ENCODE measurements at regions not wholly inside any gene's neighbourhood (a gene's known extent, or its start where the extent isn't known, plus 50 kb on each side); places are given as distances from the start of the nearest gene placed in this dataset.

DNA sequence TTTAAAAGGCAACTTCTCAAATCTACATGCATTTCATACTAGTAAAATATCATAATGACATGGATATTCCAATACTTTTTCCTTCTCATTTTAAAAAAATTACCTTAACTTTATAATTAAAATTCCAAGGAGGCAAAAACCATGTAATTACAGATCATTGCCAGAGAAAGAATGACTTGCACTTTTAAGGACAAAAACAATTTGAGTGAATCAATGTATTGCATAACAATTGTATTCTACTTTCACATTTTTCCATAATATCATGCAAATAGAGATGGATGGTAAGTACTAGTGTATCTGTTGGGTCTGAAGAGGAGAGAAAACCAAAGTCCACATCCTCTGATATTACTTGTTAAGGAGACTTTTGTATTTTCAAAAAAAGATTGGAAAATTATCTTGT is 89.5 kb upstream of the NCK2 start:
- no peak for DNase-seq (ENCODE audit: insufficient read length, low spot score)
- no peak for FAIRE-seq
- TF ChIP-seq TAF1 (IDR thresholded peaks at IDR 0.05; ENCODE audit: low read depth, low read length): no peak
- TF ChIP-seq PAX5 (IDR thresholded peaks at IDR 0.05; ENCODE audit: insufficient read depth, low read length, severe bottlenecking): no peak
- TF ChIP-seq POLR2A (IDR thresholded peaks at IDR 0.05; ENCODE audit: low read depth, low read length): no peak
- TF ChIP-seq SPI1 (IDR thresholded peaks at IDR 0.05; ENCODE audit: low read depth, low read length): no peak
- no peak for TF ChIP-seq POU2F2 (IDR thresholded peaks at IDR 0.05; ENCODE audit: low read depth, low read length)
- TF ChIP-seq POLR2AphosphoS5 (IDR thresholded peaks at IDR 0.05; ENCODE audit: low read depth, low read length): no peak

DNA sequence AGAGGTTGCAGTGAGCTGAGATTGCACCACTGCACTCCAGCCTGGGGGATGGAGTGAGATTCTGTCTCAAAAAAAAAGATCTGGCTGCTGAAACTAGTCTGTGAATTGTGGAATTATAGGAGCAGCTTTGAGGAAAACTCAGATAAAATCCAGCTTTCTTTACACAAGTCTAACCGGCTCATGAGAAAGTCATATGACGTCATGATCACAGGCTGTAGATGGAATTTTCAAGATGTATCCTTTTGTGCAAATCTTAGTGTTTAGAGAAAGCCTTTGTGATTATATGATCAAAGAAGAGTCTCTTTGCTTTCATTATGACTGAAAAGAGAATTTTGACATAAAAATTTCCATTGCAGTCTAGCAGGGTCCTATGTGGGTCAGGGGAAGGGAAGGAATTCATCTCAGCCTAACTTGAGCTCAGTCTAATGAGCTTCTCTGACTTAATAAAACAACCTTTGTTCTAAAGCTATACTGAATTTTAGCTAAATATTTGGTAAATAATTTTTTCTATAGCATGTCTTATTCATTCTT is 90.2 kb upstream of the NCK2 start:
- TF ChIP-seq POLR2A (IDR thresholded peaks at IDR 0.05; ENCODE audit: low read depth, low read length) (no peak), POLR2AphosphoS5 (IDR thresholded peaks at IDR 0.05; ENCODE audit: low read depth, low read length) (no peak), POU2F2 (IDR thresholded peaks at IDR 0.05; ENCODE audit: low read depth, low read length) (no peak), TAF1 (IDR thresholded peaks at IDR 0.05; ENCODE audit: low read depth, low read length) (no peak), SPI1 (IDR thresholded peaks at IDR 0.05; ENCODE audit: low read depth, low read length) (no peak), PAX5 (IDR thresholded peaks at IDR 0.05; ENCODE audit: insufficient read depth, low read length, severe bottlenecking) (no peak)
- no peak for FAIRE-seq
- DNase-seq (ENCODE audit: insufficient read length, low spot score): no peak

DNA sequence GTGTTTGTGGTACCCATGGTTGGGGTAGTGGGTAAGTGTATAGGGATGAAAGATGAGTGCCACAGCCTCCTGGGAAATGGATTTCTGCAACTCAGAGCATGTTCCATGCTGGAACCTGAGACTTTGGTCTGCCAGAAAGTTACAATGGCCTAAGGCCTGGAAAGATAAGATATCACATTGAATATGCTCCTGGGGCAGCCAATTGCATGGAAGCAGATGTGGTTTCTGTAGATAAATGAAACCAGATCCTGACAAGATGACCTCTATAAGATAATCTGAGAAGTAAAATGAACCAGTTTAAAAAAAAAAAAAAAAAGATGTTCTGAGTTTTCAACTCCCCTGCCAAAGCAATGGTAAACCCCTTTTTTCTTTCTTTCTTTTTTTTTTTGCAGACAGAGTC is 91.4 kb upstream of the NCK2 start:
- DNase-seq (ENCODE audit: insufficient read length, low spot score) (no peak), FAIRE-seq (no peak)
- no peak for TF ChIP-seq POLR2AphosphoS5 (IDR thresholded peaks at IDR 0.05; ENCODE audit: low read depth, low read length)
- TF ChIP-seq POU2F2 (IDR thresholded peaks at IDR 0.05; ENCODE audit: low read depth, low read length): no peak
- no peak for TF ChIP-seq POLR2A (IDR thresholded peaks at IDR 0.05; ENCODE audit: low read depth, low read length)
- no peak for TF ChIP-seq TAF1 (IDR thresholded peaks at IDR 0.05; ENCODE audit: low read depth, low read length)
- TF ChIP-seq PAX5 (IDR thresholded peaks at IDR 0.05; ENCODE audit: insufficient read depth, low read length, severe bottlenecking): no peak
- no peak for TF ChIP-seq SPI1 (IDR thresholded peaks at IDR 0.05; ENCODE audit: low read depth, low read length)

DNA sequence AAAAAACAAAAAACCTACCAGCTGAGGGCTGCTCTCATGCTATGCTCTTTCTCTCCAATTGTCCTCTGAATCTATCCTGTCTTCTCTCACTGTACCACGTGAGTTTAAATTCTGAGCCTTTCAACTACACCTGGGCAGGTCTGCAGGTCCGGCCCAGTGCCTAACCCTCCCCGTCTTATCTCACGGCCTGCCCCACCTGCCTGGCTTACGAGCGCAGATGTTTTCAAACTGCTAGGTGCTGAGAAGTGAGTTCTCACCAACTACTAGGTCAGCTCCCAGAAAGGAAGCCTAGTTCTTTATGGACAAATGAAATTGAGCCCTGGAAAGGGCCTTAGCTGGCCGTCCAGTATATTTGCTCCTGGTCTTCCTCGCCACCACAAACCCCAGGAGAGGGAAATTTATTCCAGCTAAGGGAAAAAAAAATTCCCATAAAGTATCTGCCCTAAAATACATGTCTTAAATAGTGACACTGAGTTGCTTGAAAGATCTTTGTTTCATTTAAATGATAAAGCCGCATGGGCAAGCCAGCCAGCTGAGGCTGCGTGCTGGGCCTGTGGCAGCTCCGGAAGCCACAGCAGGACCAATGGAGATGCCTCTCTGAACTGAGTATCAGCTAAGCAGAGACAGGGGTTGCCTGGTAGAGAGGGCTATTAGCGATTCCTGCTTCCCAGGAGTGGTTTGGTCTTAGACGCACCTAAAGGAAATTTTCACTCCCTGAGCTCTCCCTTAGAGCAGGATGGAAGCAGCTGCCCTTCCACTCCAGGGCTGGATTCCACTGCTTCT is 92.5 kb upstream of the NCK2 start:
- DNase-seq (ENCODE audit: insufficient read length, low spot score) (no peak), FAIRE-seq (no peak)
- TF ChIP-seq POU2F2 (IDR thresholded peaks at IDR 0.05; ENCODE audit: low read depth, low read length): no peak

DNA sequence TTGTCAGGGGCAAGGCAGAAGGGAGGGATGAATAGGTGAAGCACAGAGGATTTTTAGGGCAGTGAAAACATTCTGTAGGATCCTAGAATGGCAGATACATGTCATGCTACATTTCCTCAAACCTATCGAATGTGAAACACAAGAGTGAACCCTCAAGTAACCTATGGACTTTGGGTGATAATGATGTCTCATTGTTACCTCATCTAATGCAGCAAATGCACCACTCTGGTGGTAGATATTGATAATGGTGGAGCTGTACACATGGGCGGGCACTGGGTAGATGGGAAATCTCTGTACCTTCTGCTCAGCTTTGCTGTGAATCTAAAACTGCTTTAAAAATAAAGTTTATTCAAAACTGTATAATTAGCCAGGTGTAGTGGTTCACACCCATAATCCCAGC is 95.2 kb upstream of the NCK2 start:
- TF ChIP-seq SPI1 (IDR thresholded peaks at IDR 0.05; ENCODE audit: low read depth, low read length) (no peak), POLR2A (IDR thresholded peaks at IDR 0.05; ENCODE audit: low read depth, low read length) (no peak), TAF1 (IDR thresholded peaks at IDR 0.05; ENCODE audit: low read depth, low read length) (no peak), POU2F2 (IDR thresholded peaks at IDR 0.05; ENCODE audit: low read depth, low read length) (no peak), POLR2AphosphoS5 (IDR thresholded peaks at IDR 0.05; ENCODE audit: low read depth, low read length) (no peak), PAX5 (IDR thresholded peaks at IDR 0.05; ENCODE audit: insufficient read depth, low read length, severe bottlenecking) (no peak)
- FAIRE-seq (no peak), DNase-seq (ENCODE audit: insufficient read length, low spot score) (no peak)

DNA sequence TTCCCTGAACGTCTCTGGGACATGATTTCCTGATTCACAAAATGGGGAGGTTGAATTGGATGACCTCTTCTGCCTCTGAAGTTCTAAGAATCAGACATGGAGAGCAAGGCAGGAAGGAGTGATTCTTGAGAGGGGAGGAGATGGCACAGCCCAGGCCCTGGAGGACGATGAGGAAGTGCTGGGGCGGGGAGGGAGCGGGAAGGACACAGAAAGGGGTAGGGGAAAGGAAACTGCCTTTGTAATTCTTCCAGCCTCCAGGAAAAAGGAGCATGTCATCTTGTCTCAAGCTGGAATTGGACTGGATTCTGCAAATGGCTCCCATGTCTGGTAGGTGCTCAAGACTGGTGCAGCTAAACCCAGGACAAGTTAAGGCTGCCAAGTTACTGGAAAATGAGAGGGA is 97.0 kb upstream of the NCK2 start:
- no peak for FAIRE-seq
- no peak for DNase-seq (ENCODE audit: insufficient read length, low spot score)

DNA sequence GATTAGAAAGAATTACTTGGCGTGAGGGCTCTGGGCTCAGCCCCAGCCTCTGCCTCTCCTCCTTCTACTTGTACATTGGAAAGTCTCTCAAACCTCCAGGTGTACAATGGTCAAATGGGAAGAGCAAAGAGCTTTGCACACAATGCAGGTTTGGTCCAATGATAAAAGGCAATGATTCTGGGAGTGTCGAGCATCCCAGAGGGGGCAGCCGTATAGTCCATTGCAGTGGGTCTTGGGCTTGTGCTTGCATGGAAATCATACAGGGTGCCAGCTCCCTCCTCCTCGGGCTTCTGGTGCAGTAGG is 98.0 kb upstream of the NCK2 start:
- TF ChIP-seq POU2F2 (IDR thresholded peaks at IDR 0.05; ENCODE audit: low read depth, low read length) (no peak), TAF1 (IDR thresholded peaks at IDR 0.05; ENCODE audit: low read depth, low read length) (no peak), POLR2AphosphoS5 (IDR thresholded peaks at IDR 0.05; ENCODE audit: low read depth, low read length) (no peak), PAX5 (IDR thresholded peaks at IDR 0.05; ENCODE audit: insufficient read depth, low read length, severe bottlenecking) (no peak), POLR2A (IDR thresholded peaks at IDR 0.05; ENCODE audit: low read depth, low read length) (no peak), SPI1 (IDR thresholded peaks at IDR 0.05; ENCODE audit: low read depth, low read length) (no peak)
- DNase-seq (ENCODE audit: insufficient read length, low spot score) (no peak), FAIRE-seq (no peak)

More for the DNA sequence above, 97.0 kb upstream of the NCK2 start:
- TF ChIP-seq POU2F2 (IDR thresholded peaks at IDR 0.05; ENCODE audit: low read depth, low read length) (no peak), POLR2A (IDR thresholded peaks at IDR 0.05; ENCODE audit: low read depth, low read length) (no peak), POLR2AphosphoS5 (IDR thresholded peaks at IDR 0.05; ENCODE audit: low read depth, low read length) (no peak)

DNA sequence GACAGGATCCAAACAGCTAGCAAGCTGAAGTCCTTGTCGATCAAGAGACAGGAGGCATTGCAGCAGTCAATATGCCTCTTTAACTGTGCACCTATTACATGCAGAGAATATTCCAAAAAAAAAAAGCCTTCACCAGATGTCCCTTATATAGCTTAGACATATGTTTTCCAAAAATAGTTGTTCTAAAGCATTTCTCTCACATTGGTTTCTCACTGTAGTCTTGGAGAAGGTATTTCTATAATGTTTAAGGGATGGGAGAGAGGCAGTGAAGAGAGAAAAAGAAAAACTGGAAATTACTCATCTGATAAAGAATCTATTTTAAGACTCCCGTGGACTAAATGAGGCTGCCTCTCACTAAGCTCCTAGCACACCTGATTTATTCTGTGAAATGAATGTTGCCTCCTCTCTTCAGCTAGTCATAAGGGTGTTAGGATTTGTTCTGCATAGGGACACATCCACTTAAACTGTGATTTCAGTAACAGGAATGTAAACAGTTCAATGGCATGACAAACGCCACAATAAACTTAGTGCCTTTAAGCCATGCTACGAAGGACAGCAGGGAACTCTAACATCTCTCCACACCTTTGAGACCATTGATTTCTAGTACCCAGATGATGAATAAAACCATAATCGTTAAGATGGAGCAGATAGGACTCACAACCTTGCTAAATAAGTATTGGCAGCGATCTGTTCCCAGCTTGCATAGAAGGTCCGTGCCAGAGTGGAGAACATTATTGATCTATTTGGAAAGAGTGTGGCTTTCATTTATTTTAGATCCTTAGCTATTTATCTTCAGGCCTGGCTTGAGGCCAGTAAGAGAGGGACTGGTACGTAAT is 98.6 kb upstream of the NCK2 start:
- DNase-seq (ENCODE audit: insufficient read length, low spot score): no peak
- FAIRE-seq: no peak
- TF ChIP-seq POLR2A (IDR thresholded peaks at IDR 0.05; ENCODE audit: low read depth, low read length) (no peak), PAX5 (IDR thresholded peaks at IDR 0.05; ENCODE audit: insufficient read depth, low read length, severe bottlenecking) (no peak), POU2F2 (IDR thresholded peaks at IDR 0.05; ENCODE audit: low read depth, low read length) (no peak), POLR2AphosphoS5 (IDR thresholded peaks at IDR 0.05; ENCODE audit: low read depth, low read length) (no peak), TAF1 (IDR thresholded peaks at IDR 0.05; ENCODE audit: low read depth, low read length) (no peak), SPI1 (IDR thresholded peaks at IDR 0.05; ENCODE audit: low read depth, low read length) (no peak)

DNA sequence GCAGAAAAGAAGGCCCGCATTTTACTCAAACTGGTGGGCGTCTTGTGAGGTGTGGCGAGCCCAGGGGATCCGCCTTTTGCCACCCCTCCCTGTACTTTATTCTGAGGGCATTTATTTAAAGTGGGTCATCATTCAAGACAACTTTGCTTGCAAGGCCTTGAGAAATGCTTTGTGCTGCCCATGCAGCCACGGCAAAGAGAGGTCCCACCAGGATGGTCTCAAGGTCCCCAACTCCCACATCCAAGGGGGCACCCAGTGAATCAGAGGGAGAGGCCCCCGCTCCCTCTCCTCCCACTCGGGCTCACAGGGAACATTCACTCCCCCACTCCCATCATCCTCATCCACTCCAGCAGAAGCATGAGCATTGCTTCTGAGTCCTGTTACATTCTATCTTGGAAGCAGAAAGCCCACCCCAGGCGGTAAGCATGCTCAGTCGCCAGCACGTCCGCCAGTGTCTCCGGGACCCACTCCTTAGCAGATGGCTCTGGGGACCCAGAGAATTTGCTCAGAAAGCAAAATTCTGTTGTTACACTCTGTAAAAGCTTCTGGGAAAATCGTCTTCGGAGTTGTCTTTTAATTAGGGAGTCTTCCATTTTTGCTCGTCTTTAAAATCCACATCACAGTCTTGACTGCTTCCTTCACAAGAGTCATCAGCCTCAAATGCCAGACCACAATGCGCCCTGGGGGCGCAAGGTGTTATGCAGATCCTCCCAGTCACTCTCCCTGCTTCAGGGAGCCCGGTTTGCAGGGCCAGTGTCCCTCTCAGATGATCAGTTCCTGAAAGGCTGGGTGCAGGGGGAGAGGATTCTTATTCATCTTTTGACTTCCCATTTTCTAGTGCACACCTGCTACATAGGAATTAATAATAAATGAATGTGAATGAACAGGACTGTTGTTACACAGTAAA is 99.4 kb upstream of the NCK2 start:
- no peak for FAIRE-seq
- DNase-seq (ENCODE audit: insufficient read length, low spot score): no peak
- no peak for TF ChIP-seq PAX5 (IDR thresholded peaks at IDR 0.05; ENCODE audit: insufficient read depth, low read length, severe bottlenecking)
- TF ChIP-seq SPI1 (IDR thresholded peaks at IDR 0.05; ENCODE audit: low read depth, low read length): no peak
- TF ChIP-seq POLR2A (IDR thresholded peaks at IDR 0.05; ENCODE audit: low read depth, low read length): no peak
- no peak for TF ChIP-seq POLR2AphosphoS5 (IDR thresholded peaks at IDR 0.05; ENCODE audit: low read depth, low read length)
- no peak for TF ChIP-seq POU2F2 (IDR thresholded peaks at IDR 0.05; ENCODE audit: low read depth, low read length)
- no peak for TF ChIP-seq TAF1 (IDR thresholded peaks at IDR 0.05; ENCODE audit: low read depth, low read length)
